NCI-H460 (cell line): ENCODE measurements at regions not wholly inside any gene's neighbourhood (a gene's known extent, or its start where the extent isn't known, plus 50 kb on each side); places are given as distances from the start of the nearest gene placed in this dataset.
A peak's percentile ranks its signal among the peaks of the same experiment; 100 is the strongest.

ENCODE experiments used
- DNase-seq: peaks from one replicate; pipeline ENCODE4 v3.0.0-alpha.2; 2016; ENCODE audit warnings: low read depth; ENCODE audit errors: extremely low read depth

- DNase-seq, result no peak
These were observed 744.4 kb downstream of the KCNJ3 start for GRCh38 chr2:155442755-155443372.

- no peak for DNase-seq
These were observed 743.6 kb downstream of the KCNJ3 start for GRCh38 chr2:155442088-155442487.

- no peak for DNase-seq
These were observed 732.6 kb downstream of the KCNJ3 start for GRCh38 chr2:155431004-155431507.

GRCh38 chr2:155427470-155427869, 729.0 kb downstream of the KCNJ3 start:
- no peak for DNase-seq

GRCh38 chr2:155424518-155424917, 726.0 kb downstream of the KCNJ3 start:
- DNase-seq, result no peak

GRCh38 chr2:155418753-155419152, 720.3 kb downstream of the KCNJ3 start:
- DNase-seq, result no peak

GRCh38 chr2:155412598-155412997, 714.1 kb downstream of the KCNJ3 start:
- DNase-seq, result no peak

- DNase-seq, result no peak
These were observed 706.0 kb downstream of the KCNJ3 start for GRCh38 chr2:155404433-155405002.

GRCh38 chr2:155393406-155393805, 694.9 kb downstream of the KCNJ3 start:
- DNase-seq, result no peak

GRCh38 chr2:155391613-155392130, 693.2 kb downstream of the KCNJ3 start:
- DNase-seq, result no peak

- DNase-seq, result no peak
These were observed 690.7 kb downstream of the KCNJ3 start for GRCh38 chr2:155389224-155389623.

- DNase-seq, result no peak
These were observed 686.1 kb downstream of the KCNJ3 start for GRCh38 chr2:155384555-155385123.

- DNase-seq, result no peak
These were observed 684.3 kb downstream of the KCNJ3 start for GRCh38 chr2:155382776-155383175.

- no peak for DNase-seq
These were observed 682.9 kb downstream of the KCNJ3 start for GRCh38 chr2:155381436-155381835.

- DNase-seq, result no peak
These were observed 681.0 kb downstream of the KCNJ3 start for GRCh38 chr2:155379494-155379893.

- DNase-seq, result no peak
These were observed 679.5 kb downstream of the KCNJ3 start for GRCh38 chr2:155377931-155378444.

- peak; percentile 30 for DNase-seq
These were observed 678.8 kb downstream of the KCNJ3 start for GRCh38 chr2:155377266-155377680.

- peak; percentile 41 for DNase-seq
These were observed 674.5 kb downstream of the KCNJ3 start for GRCh38 chr2:155372969-155373368.

- DNase-seq, result peak; percentile 22
These were observed 670.4 kb downstream of the KCNJ3 start for GRCh38 chr2:155368934-155369333.

- no peak for DNase-seq
These were observed 666.3 kb downstream of the KCNJ3 start for GRCh38 chr2:155364766-155365165.

GRCh38 chr2:155363349-155363888, 664.9 kb downstream of the KCNJ3 start:
- DNase-seq, result no peak
